GM19397 (cell line): ENCODE measurements at regions not wholly inside any gene's neighbourhood (a gene's known extent, or its start where the extent isn't known, plus 50 kb on each side); places are given as distances from the start of the nearest gene placed in this dataset.

ENCODE experiments used
- ATAC-seq: cut with Tn5 transposase; IDR thresholded peaks from one replicate; pipeline ENCODE4 v1.9.1; 2021; ENCODE audit warnings: mild to moderate bottlenecking, moderate library complexity; ENCODE audit not compliant: unreplicated experiment

DNA sequence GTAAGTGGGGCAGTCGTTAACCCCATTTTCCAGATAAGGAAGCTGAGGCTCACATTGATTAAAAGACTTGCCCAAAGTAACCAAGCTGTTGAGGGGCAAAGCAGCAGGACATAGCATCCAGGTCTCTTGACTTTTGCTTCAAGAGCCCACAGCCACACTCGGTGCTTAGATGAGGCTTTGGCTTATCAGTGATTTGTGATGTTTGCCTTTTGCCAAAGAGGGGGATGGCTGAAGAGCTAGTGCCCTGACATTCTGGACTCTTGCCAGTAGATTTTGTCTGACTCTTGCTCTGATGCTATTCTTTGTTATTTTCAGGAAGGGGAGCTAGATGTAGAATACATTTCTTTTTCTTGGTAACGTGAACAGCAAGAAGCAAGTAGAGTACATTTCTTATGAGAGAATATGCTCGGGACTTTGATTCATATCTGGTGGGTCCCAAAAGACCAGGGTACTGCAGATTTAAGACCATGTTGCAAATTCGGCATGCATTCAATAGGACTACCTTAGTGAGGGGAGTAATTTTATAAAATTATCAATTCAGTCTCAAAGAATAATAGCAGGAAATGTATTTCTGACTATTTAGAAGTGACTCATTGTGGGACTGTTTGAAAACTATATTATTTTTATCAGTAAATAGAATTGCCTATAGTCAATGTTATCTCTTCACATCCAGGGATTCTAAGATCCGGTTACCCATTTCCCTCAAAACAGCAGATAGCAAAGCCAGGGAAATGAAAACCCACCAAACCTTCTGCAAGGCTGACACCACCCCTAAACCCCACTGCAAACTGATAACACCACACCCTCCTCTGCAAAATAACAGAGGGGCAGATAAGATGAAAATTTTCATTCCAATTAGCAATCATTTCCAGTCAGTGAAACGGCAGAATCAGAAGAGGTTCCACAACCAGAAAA lies 180.0 kb upstream of the BMPER start:
- ATAC-seq = no peak

DNA sequence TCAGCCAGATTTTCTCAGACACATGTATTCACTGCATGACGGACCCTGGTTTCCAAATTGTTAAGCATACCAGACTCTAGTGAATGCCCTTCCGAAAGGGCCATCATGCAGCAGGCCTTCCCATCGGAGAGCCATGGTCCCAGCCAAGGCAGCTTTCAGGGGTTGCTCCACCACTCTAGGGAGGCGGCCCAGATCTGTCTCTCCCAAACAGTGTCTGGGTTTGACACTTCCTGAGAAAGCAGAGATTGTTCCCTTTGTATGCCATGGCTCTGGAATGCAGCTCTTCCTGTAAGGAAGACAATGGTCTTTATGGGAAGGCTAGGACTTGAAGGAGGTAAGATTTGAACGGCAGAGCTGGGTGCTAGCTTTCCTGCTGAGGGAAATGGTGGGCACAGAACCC lies 178.8 kb upstream of the BMPER start:
- ATAC-seq = no peak

DNA sequence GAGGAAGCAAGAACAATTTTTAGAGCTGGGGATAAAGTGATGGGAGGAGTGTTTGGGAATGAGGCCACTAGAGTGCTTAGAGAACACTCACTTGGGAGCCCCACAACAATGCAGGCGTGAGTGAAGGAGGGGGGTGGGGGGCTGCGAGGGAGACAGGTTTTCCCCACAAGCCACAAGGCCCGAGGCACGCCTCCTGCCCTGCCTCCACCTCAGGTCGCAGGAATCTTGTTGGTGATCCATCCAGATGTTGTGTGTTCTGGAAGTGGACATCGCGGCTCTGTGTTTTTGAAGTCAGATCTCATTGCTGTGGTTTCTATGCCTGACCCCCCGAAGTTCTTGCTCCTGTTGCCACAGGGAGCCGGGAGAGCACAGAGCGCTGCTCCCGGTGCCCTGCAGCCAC lies 178.0 kb upstream of the BMPER start:
- no peak for ATAC-seq

DNA sequence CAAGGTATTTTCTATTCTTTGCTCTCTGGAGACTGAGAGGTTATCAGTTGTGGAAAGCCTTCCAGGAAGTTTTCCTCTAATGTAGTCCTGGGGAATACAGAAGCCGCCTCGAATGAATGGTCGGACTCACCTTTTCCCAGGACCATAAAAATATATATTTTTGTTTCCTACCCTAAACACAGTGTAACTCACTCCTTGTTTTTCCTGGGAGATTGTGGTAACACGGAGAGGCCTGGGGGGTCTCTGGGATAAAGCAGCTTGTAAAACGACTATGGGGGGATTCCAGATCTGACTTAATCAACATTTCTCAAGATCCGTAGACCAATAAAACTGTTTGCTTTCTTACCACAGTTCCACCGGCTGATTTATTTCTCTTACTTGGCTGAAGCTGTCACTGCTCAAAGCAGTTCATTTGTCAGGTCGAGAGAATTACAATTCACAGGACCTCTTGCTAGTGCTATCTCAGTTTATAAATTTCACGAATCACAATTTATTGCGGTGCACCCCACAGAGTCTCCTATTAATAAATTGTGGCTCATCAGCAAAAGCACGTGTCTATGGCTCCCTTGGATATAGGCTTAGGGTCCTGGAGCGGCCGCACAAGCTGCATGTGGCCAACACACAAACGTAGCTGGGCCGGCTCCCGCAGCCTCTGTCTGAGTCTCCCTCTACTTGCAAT lies 176.3 kb upstream of the BMPER start:
- ATAC-seq = no peak

DNA sequence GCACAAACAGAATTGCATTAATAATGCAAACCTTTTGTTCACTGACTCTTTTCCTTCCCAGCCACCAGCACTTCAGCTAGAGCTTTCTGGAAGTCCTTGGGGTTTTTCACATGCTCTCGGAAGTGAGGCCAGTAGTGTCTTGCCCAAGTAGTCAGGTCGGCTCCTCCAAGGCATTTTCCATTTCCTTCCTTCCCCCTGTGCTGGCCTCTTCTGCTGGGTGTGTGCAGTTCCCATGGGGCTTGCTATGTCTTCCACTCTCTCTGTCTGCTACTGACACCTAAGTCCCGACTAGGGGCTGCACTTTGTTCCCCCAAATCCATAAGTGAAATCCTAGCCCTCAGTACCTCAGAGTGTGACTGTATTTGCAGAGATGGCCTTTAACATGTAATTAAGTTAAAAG lies 175.6 kb upstream of the BMPER start:
- ATAC-seq = no peak

DNA sequence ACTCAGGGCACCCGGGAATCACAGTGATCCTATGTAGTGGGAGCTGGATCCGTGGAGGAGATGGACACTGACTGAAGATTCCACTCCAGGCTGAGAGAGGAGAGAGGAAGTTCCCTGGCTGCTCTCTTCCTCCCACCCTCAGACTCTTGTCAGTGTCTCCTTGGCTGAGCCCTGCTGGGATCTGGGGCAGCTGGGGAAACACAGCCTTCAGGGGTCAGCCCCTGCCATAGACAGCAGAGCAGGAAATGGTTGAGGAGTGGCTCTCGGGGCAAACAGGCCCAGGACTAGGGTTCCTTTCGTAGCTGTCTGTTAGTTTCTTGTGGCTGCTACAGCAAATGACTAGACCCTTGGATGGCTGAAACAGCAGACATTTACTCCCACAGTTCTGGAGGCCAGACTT lies 174.4 kb upstream of the BMPER start:
- ATAC-seq = no peak

DNA sequence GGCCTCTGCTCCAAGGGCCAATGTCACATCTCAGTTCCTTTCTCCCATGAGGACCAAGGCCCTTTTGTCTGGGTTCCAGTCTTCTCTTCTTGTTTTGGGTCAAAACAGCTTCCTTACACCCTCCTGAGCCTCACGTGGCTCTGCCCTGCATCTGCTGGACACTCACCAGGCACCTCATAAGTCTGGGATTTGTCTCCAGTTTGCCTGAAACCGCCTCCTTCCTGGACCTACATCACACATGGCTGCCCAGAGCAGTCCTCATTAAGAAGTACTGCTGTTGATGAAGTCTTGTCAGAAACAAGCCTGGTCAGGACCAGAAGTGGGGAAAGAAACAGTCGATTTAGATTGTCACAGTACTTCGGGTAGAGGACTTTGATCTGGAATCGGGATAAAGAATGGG lies 173.4 kb upstream of the BMPER start:
- ATAC-seq = no peak

DNA sequence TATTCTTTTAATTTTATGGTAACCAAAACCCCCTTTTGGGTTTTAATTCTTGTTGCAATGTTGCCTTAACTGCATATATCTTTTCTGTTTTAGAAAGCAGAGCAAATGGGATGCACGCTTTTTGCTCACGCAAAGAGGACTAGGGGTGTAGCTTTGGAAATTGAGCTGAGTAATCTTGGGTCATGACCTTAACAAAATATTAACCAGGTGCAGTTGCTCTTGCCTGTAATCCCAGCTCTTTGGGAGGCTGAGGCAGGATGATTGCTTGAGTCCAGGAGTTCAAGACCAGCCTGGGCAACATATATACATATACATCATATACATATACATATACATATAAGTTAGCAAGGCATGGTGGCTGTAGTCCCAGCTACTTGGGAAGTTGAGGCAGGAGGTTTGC lies 172.9 kb upstream of the BMPER start:
- ATAC-seq = no peak

DNA sequence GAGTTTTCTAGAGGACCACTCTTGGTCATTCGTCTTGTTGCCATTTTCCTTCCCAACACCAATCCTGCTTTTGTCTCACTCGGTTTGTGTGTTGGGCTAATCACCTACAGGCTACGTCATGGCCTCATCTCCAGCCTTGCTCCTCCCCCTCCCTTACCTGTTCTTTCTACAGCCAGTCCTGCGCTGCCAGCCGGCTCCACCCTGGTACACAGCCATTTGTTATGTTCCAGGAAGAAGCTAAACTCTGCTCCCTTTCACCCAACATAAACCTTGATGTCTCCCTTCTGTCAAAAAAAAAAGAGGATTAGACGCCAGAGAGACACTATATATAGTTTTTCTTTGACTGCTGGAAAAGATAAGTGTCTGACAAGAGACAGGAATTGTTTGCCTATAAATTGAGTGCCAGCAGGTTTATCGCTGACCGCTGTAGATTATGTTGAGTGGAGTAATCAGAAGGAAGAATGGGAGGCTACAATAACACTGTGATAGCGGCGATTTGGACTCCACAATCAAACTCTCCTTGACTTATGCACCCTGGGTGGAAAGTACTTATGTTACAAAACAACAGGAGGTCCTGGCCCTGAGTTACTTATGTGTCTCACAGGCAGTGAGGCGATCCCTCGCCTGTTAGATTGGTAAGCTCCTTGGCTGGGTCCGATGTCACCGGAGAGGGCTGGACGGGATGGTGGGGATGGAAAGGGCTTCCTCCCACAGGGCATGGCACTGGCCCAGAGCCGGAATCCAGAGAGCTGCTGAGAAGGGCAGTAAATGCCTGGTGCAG lies 171.3 kb upstream of the BMPER start:
- ATAC-seq = no peak

DNA sequence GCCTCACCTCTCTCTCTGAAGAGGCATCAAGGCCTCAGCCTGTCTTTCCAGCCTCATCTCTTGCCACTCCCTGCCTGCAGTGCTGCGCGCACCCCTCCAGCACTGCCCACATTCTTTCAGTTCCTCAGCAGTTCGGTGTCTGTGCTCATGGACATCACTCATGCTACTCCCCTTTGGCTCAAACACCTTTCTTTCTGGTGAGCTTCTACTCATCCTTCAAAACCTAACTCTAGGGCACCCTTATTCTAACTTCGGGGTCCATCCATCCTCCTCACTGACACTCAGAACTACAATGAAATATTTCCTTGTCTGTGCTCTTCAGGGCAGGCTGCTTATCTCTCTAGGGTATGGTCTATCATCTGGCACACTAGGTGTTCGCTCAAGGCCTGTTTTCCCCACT lies 169.9 kb upstream of the BMPER start:
- ATAC-seq = no peak

DNA sequence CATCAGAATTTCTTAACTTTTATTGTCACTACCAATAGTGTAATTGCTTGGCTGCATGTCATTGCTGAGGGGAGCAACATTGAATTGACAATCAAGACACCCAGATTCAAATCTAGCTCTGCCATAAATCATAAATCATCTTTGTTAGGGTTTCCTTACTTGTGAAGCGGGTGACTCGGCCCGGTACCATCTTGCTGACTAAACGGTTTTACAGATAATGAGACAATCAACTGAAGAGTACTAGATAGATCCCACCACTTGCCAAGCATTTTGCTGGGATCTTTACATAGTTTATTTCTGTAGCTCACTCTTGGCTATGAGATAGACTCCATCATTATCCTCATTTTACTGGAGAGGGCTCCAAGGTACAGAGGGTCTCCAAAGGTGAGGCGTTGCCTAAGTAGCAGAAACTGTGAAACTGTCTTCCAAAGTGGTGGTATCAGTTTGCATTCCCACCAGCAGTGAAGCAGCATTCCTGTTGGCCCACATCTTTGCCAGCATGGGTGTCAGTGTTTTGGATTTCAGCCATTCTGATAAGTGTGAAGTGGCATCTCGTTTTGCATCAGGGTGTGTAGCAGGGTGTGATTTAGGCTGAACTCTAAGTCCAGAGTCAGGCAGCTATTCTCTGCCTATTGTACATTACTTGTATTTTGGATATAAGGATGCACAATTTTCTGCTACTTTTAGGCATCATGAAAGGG lies 168.7 kb upstream of the BMPER start:
- ATAC-seq = no peak

DNA sequence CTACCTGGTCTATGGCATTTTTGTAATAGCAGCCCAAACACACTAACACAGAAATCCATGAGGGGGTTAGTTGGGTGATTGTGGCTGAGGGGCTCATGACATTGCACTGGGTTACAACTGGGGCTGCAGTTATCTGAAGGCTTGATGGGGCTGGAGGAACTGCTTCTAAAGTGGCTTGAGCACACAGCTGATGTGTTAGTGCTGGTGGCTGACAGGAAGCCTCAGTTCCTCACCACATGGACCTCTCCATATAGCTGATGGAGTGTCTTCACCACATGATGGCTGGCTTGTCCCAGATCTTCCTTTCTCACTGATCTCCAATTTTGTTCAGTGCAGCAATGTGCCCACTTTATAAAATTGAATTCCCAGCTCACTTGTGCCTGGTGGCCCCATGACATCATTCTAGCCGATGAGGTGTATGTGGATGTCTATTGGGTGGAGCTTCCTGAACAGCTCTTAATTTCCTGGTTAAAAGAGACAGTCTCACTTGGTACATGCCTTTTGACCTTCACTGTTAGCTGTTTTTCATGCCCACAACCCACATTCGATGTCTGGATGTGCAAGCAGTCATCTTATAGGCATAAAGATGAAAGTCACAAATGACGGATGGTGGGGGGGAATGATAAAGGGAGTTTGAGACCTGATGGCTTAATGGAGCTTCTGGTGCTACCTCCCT lies 166.9 kb upstream of the BMPER start:
- no peak for ATAC-seq

DNA sequence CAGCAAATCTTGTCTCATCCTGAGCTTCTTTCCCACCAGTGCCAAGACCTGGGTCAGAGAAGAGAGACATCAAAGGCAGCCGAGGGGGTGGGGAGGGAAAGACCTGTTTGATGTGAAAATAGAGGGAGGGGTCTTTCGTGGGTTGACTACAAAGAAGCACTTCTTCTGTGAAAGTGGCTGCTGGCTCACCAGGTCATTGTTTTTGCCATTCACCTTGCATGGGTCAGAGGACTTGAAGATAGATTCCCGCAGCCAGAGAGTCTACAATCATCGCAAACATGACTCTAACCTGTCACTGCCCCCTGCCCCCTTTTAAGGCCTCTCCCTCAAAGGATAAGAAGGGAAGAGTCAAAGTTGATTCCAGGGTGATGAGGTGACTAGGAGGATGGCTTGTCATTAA lies 166.1 kb upstream of the BMPER start:
- no peak for ATAC-seq

DNA sequence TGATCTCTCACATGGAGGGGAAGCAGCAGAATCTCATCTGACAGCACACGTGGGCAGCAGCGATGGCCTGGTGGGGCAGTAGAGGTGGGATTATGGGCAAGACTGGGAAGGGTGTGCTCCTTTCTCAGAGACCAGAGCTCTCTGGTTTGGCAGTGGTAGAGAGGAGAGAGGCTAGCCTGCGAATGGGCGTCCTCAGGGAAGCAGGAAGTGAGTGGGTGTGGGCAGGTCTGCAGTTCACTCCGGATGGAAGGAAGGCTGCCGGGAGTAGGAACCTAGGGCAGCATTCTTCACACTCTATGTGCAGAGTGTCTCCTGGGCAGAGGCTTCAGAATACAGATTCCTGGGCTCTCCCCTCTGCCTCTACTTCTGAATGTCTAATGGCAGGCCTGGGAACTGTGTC lies 162.8 kb upstream of the BMPER start:
- no peak for ATAC-seq

DNA sequence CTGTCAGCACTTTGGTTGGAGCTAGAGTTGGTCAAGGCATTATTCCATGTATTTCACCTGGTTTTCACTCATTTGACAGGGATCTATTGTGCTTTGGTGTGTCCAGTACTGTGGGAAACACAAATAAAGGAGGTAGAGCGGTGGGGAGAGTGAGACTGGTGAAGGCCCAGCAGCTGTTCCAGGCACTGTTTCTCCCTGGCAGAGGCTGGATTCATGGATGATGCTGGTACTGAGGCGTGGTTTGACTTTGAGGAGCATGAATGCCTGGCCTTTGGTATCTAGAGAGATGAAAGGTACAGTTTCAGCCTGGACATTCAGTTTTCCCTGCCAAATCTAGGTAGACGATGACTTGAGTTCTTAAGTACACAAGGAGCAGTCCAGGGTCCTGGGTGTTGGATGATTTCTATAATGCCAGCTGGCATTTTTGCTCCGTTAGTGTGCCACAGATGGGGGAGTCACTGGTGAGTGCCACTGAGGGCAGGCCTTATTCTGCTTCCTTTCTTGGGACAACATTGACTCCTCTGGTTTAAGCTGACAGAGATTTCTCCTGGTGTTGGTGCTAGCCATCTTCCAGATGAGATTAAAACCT lies 162.2 kb upstream of the BMPER start:
- ATAC-seq = no peak

DNA sequence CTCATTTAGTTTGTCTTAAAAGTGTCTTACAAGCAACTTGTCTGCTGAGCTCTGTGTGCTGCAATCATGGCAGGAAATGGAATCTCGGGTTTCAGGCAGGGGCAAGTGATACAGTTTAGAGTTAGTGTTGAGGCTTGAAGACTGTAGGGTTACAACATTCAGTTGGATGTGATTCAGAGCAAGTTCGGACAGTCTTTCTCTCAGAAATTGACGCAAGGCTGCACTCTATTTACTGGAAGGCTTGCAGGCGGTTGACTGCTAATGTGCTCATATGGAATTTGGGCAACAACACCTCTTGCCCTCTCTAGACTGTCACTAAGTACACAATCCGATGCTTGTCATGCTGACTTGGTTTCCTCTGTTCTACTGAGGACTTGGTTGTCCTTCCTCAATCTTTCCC lies 161.7 kb upstream of the BMPER start:
- ATAC-seq = no peak

DNA sequence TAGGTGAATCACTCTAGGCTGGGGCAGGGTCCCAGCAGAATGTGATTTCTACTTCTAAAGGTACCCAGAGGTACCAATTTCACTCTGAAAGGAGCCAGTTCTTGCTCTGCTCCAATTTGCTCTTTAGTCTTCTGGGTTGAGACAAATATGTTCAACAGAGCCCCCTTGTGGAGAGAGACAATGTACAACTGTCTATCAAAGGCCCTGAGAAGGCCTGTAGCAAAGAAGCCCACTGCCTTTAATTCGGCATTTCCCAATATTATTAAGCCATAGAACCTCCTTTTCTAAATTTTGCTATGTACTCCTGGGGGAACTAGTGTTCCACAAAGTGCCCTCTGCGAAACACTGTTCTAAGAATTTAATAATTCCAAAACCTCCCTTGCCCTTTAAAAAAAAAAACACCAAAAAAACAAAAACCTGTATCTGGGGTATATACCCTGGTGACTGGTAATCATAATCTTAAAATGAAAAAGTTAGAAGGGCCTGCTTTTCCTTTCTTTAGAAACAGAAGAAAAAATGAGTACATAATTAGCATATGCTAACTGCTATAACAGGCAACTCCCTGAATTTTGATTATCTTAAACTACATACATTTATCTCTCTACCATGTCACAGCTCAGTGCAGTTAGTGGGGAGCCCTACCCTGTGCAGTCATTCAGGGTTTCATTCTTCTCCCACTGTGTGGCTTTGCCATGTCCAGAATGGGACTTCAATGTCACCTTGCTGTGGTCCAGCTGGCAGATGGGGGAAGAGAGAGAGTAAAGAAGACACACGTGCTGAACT lies 160.9 kb upstream of the BMPER start:
- no peak for ATAC-seq

DNA sequence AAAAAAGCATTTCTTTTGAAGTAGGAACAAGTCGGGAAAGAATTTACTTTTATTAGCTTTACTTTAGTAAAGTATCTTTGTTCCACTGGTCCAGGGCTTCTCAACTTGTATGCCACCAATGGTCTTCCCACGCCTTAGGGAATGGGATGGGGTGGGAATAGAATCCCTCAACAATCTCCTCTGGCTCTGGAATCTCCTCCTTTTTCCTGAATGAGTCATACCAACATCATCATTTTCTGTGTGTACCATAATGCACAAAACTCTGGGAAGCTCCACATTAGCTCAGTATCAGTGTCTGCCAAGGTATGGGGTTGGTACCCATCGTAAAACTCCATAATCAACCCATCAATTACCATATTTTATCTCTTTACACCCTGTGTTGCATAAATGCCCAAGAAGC lies 159.4 kb upstream of the BMPER start:
- no peak for ATAC-seq

DNA sequence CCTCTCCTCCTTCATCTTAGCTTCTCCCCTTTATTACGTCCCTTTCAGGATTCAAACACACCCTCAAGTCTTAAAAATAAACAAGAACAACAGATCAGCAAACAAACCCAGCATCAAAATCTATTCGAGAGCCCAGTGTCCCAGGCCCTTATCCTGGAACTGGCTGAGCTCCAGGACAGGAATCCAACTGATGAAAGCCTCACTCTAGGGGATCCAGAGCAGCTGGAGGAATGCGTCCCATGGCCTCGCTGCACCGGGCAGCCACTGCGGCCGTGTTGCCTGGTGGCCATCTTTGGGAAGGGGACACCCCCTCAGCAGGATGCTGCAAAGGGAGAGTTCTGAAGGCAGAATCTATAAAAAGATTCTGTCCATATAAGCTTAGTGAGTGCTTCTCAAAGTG lies 156.5 kb upstream of the BMPER start:
- no peak for ATAC-seq
